HG03045 (cell line): ENCODE measurements at regions not wholly inside any gene's neighbourhood (a gene's known extent, or its start where the extent isn't known, plus 50 kb on each side); places are given as distances from the start of the nearest gene placed in this dataset.

Source experiments
- ATAC-seq: cut with Tn5 transposase; IDR thresholded peaks from one replicate; pipeline ENCODE4 v1.9.1; 2021; ENCODE audit warnings: mild to moderate bottlenecking, moderate library complexity; ENCODE audit not compliant: unreplicated experiment

- no peak for ATAC-seq
Measured at GRCh38 chr4:15260758-15261157, 167.1 kb upstream of the C1QTNF7 start.

- ATAC-seq, result no peak
Measured at GRCh38 chr4:15262396-15262795, 165.4 kb upstream of the C1QTNF7 start.

GRCh38 chr4:15270201-15270600, 157.6 kb upstream of the C1QTNF7 start:
- no peak for ATAC-seq

GRCh38 chr4:15286041-15286440, 141.8 kb upstream of the C1QTNF7 start:
- no peak for ATAC-seq

- ATAC-seq, result no peak
Measured at GRCh38 chr4:15291122-15291521, 136.7 kb upstream of the C1QTNF7 start.

GRCh38 chr4:15293711-15294110, 134.1 kb upstream of the C1QTNF7 start:
- ATAC-seq, result no peak

- ATAC-seq, result no peak
Measured at GRCh38 chr4:15294202-15294601, 133.6 kb upstream of the C1QTNF7 start.

GRCh38 chr4:15294832-15295231, 133.0 kb upstream of the C1QTNF7 start:
- ATAC-seq, result no peak

- no peak for ATAC-seq
Measured at GRCh38 chr4:15295421-15296162, 132.2 kb upstream of the C1QTNF7 start.

- ATAC-seq, result no peak
Measured at GRCh38 chr4:15297344-15297743, 130.5 kb upstream of the C1QTNF7 start.

GRCh38 chr4:15299627-15300026, 128.2 kb upstream of the C1QTNF7 start:
- no peak for ATAC-seq

- ATAC-seq, result no peak
Measured at GRCh38 chr4:15303052-15303641, 124.7 kb upstream of the C1QTNF7 start.

GRCh38 chr4:15314974-15315373, 112.9 kb upstream of the C1QTNF7 start:
- no peak for ATAC-seq

GRCh38 chr4:15317246-15317645, 110.6 kb upstream of the C1QTNF7 start:
- ATAC-seq, result no peak

- ATAC-seq, result no peak
Measured at GRCh38 chr4:15318621-15319348, 109.0 kb upstream of the C1QTNF7 start.

GRCh38 chr4:15320121-15320678, 107.6 kb upstream of the C1QTNF7 start:
- no peak for ATAC-seq

GRCh38 chr4:15322006-15322405, 105.8 kb upstream of the C1QTNF7 start:
- ATAC-seq, result no peak

- no peak for ATAC-seq
Measured at GRCh38 chr4:15325987-15326386, 101.8 kb upstream of the C1QTNF7 start.

GRCh38 chr4:15327311-15328298, 100.2 kb upstream of the C1QTNF7 start:
- no peak for ATAC-seq

- no peak for ATAC-seq
Measured at GRCh38 chr4:15331930-15332329, 95.9 kb upstream of the C1QTNF7 start.

GRCh38 chr4:15332377-15332776, 95.5 kb upstream of the C1QTNF7 start:
- ATAC-seq, result no peak
